IMR-90 (cell line): ENCODE measurements at regions not wholly inside any gene's neighbourhood (a gene's known extent, or its start where the extent isn't known, plus 50 kb on each side); places are given as distances from the start of the nearest gene placed in this dataset.

ENCODE experiments used
- ATAC-seq: fragments of 200-7000 bp; cut with Tn5 transposase; 2 replicates; pipeline ENCODE4 v1.9.1; 2020; ENCODE audit warnings: low read depth, mild to moderate bottlenecking, moderate library complexity
- BruUV-seq: library from RNA; stranded (reverse); fragments of 400-500 nt; replicated peaks from 2 replicates; lab custom pipeline; 2021; lab: Mats Ljungman, UMichigan
- CTCF ChIA-PET: fragments of 300-600 bp; formaldehyde crosslinking; extraction: SDS; loops from one replicate; lab custom pipeline; 2021; ENCODE audit warnings: antibody characterized with exemption; lab: Yijun Ruan, JAX
- POLR2A ChIA-PET: fragments of 300-600 bp; sonication (Branson Sonifier 250); formaldehyde crosslinking; loops from one replicate; lab custom pipeline; 2022; ENCODE audit warnings: antibody characterized with exemption; ENCODE audit not compliant: unreplicated experiment; lab: Charles Lee
- DNase-seq: peaks from one replicate; pipeline ENCODE4 v3.0.0; 2013
- H2AFZ ChIP-seq: replicated peaks from 2 replicates; pipeline ENCODE3; 2013; ENCODE audit warnings: low read length, mild to moderate bottlenecking; ENCODE audit not compliant: poor library complexity
- H2AK5ac ChIP-seq: 2 replicates; pipeline ENCODE4 v1.6.1; 2013; ENCODE audit warnings: low read depth, low read length, inconsistent platforms
- H2AK9ac ChIP-seq: replicated peaks from 2 replicates; pipeline ENCODE3; 2013; ENCODE audit warnings: mild to moderate bottlenecking, low read depth, low read length, moderate library complexity; ENCODE audit not compliant: poor library complexity
- H2BK120ac ChIP-seq: 2 replicates; pipeline ENCODE4 v1.6.1; 2013; ENCODE audit warnings: low read depth, low read length, inconsistent platforms
- H2BK15ac ChIP-seq: 3 replicates; pipeline ENCODE4 v1.6.1; 2013; ENCODE audit warnings: low read depth, low read length, inconsistent platforms
- H2BK20ac ChIP-seq: 2 replicates; pipeline ENCODE4 v1.6.1; 2013; ENCODE audit warnings: low read depth, mild to moderate bottlenecking, inconsistent platforms, low read length, moderate library complexity
- H2BK5ac ChIP-seq: 2 replicates; pipeline ENCODE4 v1.6.1; 2013; ENCODE audit warnings: mild to moderate bottlenecking, low read depth, low read length, inconsistent platforms; ENCODE audit not compliant: poor library complexity, severe bottlenecking
- H3K14ac ChIP-seq: replicated peaks from 2 replicates; pipeline ENCODE4 v1.6.1; 2013; ENCODE audit warnings: low read depth, low read length, inconsistent platforms
- H3K18ac ChIP-seq: 2 replicates; pipeline ENCODE4 v1.6.1; 2013; ENCODE audit warnings: low read depth, low read length, control low read depth
- H3K23ac ChIP-seq: 2 replicates; pipeline ENCODE4 v1.6.1; 2013; ENCODE audit warnings: low read depth, low read length, inconsistent platforms
- H3K27ac ChIP-seq: 2 replicates; pipeline ENCODE4 v1.5.1; 2013; ENCODE audit warnings: mild to moderate bottlenecking, control low read depth, low read length; ENCODE audit not compliant: insufficient read depth
- H3K27me3 ChIP-seq: 2 replicates; pipeline ENCODE4 v1.6.1; 2013; ENCODE audit warnings: low read length; ENCODE audit not compliant: control insufficient read depth, insufficient read depth
- H3K36me3 ChIP-seq: 2 replicates; pipeline ENCODE4 v1.6.1; 2013; ENCODE audit warnings: low read length, mixed read lengths; ENCODE audit not compliant: control insufficient read depth, insufficient read depth
- H3K4ac ChIP-seq: 2 replicates; pipeline ENCODE4 v1.6.1; 2013; ENCODE audit warnings: low read depth, low read length, inconsistent platforms
- H3K4me1 ChIP-seq: 2 replicates; pipeline ENCODE4 v1.6.1; 2013; ENCODE audit warnings: low read length, mixed read lengths; ENCODE audit not compliant: control insufficient read depth, insufficient read depth
- H3K4me2 ChIP-seq: 2 replicates; pipeline ENCODE4 v1.6.1; 2013; ENCODE audit warnings: low read depth, mild to moderate bottlenecking, control low read depth, low read length, moderate library complexity
- H3K4me3 ChIP-seq: 2 replicates; pipeline ENCODE4 v1.5.1; 2013; ENCODE audit warnings: low read depth, mild to moderate bottlenecking, control low read depth, low read length, moderate library complexity; ENCODE audit not compliant: insufficient read depth
- H3K56ac ChIP-seq: 2 replicates; pipeline ENCODE4 v1.6.1; 2013; ENCODE audit warnings: low read length, inconsistent platforms; ENCODE audit not compliant: insufficient read depth; ENCODE audit errors: extremely low read depth
- H3K79me1 ChIP-seq, 2 experiments: 2 replicates each; pipeline ENCODE4 v1.6.1; 2013; ENCODE audit warnings: low read length in 2 of 2, inconsistent platforms in 1 of 2, low read depth in 1 of 2
- H3K9ac ChIP-seq: 2 replicates; pipeline ENCODE4 v1.6.1; 2013; ENCODE audit warnings: low read depth, low read length, control low read depth
- H3K9me1 ChIP-seq: 2 replicates; pipeline ENCODE4 v1.6.1; 2013; ENCODE audit warnings: low read length, inconsistent platforms; ENCODE audit not compliant: insufficient read depth
- H3K9me3 ChIP-seq: 2 replicates; pipeline ENCODE4 v1.6.1; 2013; ENCODE audit warnings: low read length; ENCODE audit not compliant: control insufficient read depth, insufficient read depth
- H4K20me1 ChIP-seq: 2 replicates; pipeline ENCODE4 v1.6.1; 2013; ENCODE audit warnings: low read length, inconsistent platforms; ENCODE audit not compliant: insufficient read depth
- H4K5ac ChIP-seq: 2 replicates; pipeline ENCODE4 v1.6.1; 2013; ENCODE audit warnings: mild to moderate bottlenecking, low read depth, low read length, control low read depth
- H4K8ac ChIP-seq, 2 experiments: 2 replicates each; pipeline ENCODE4 v1.6.1; 2013; ENCODE audit warnings: low read depth in 2 of 2, low read length in 2 of 2, control low read depth in 1 of 2, inconsistent platforms in 1 of 2
- H4K91ac ChIP-seq: 2 replicates; pipeline ENCODE4 v1.6.1; 2013; ENCODE audit warnings: low read depth, low read length, inconsistent platforms; ENCODE audit not compliant: insufficient read depth
- BHLHE40 ChIP-seq: fragments of 150-350 bp; IDR thresholded peaks from 2 replicates; pipeline ENCODE4 v1.6.1; 2016; ENCODE audit warnings: mild to moderate bottlenecking, low read depth, low read length
- CEBPB ChIP-seq: IDR thresholded peaks from 2 replicates; pipeline ENCODE4 v1.6.1; 2012; ENCODE audit warnings: low read depth, low read length, improper control_type of control experiment
- CHD1 ChIP-seq: IDR thresholded peaks from 2 replicates; pipeline ENCODE4 v1.6.1; 2012; ENCODE audit warnings: low read depth, low read length, improper control_type of control experiment
- CTCF ChIP-seq: conservative IDR thresholded peaks from 2 replicates; pipeline ENCODE4 v1.5.1; 2012; ENCODE audit warnings: mild to moderate bottlenecking, low read depth, low read length, improper control_type of control experiment
- ELK1 ChIP-seq: fragments of 150-350 bp; IDR thresholded peaks from 2 replicates; pipeline ENCODE4 v1.6.1; 2016; ENCODE audit warnings: low read depth, mild to moderate bottlenecking, low read length, moderate library complexity, borderline replicate concordance
- FOS ChIP-seq: fragments of 150-350 bp; IDR thresholded peaks from 2 replicates; pipeline ENCODE4 v1.6.1; 2016; ENCODE audit warnings: low read depth, low read length
- MAFK ChIP-seq: IDR thresholded peaks from 2 replicates; pipeline ENCODE4 v1.6.1; 2012; ENCODE audit warnings: low read depth, low read length, improper control_type of control experiment
- MAZ ChIP-seq: IDR thresholded peaks from 2 replicates; pipeline ENCODE4 v1.6.1; 2012; ENCODE audit warnings: low read depth, mild to moderate bottlenecking, low read length, improper control_type of control experiment, moderate library complexity, borderline replicate concordance
- MXI1 ChIP-seq: IDR thresholded peaks from 2 replicates; pipeline ENCODE4 v1.6.1; 2012; ENCODE audit warnings: low read depth, mild to moderate bottlenecking, low read length, moderate library complexity, borderline replicate concordance
- NFE2L2 ChIP-seq: fragments of 150-350 bp; IDR thresholded peaks from 2 replicates; pipeline ENCODE4 v1.6.1; 2016; ENCODE audit warnings: low read depth, mild to moderate bottlenecking, low read length
- POLR2A ChIP-seq: IDR thresholded peaks from 2 replicates; pipeline ENCODE4 v1.6.1; 2012; ENCODE audit warnings: mild to moderate bottlenecking, low read depth, low read length
- RAD21 ChIP-seq: IDR thresholded peaks from 2 replicates; pipeline ENCODE4 v1.6.1; 2012; ENCODE audit warnings: low read length, improper control_type of control experiment
- RCOR1 ChIP-seq: IDR thresholded peaks from 2 replicates; pipeline ENCODE4 v1.6.1; 2012; ENCODE audit warnings: mild to moderate bottlenecking, low read length, improper control_type of control experiment; ENCODE audit not compliant: insufficient replicate concordance
- RFX5 ChIP-seq: IDR thresholded peaks from 2 replicates; pipeline ENCODE4 v1.8.0; 2012; ENCODE audit warnings: low read depth, mild to moderate bottlenecking, low read length, moderate library complexity
- SMC3 ChIP-seq: fragments of 150-350 bp; IDR thresholded peaks from 2 replicates; pipeline ENCODE4 v1.6.1; 2016; ENCODE audit warnings: low read depth, mild to moderate bottlenecking, antibody characterized with exemption, low read length, moderate library complexity
- USF2 ChIP-seq: fragments of 150-350 bp; IDR thresholded peaks from 2 replicates; pipeline ENCODE4 v1.6.1; 2017; ENCODE audit warnings: mild to moderate bottlenecking, antibody characterized with exemption, low read length, low read depth
- WGBS, 2 experiments: methylation state at CpG; one replicate each; pipeline versions ENCODE4 v1.1.5 to v1.1.7; 2013; ENCODE audit warnings: missing lambda C conversion rate in 2 of 2; ENCODE audit not compliant: insufficient read length in 1 of 2; ENCODE audit errors: extremely low coverage in 2 of 2; 5-methylcytosine and 5-hydroxymethylcytosine counted together
- dilution Hi-C: fragments of 300-500 bp; cut with HindIII; formaldehyde crosslinking; loops from one replicate; pipeline ENCODE4 v1.14.3; 2018; ENCODE audit warnings: low sequenced_read_pairs; ENCODE audit not compliant: unreplicated experiment
- in situ Hi-C: fragments of 300-500 bp; cut with MboI; formaldehyde crosslinking; loops from 3 replicates; pipeline ENCODE4 v1.14.3; 2019; ENCODE audit warnings: low sequenced_read_pairs, inconsistent platforms, mixed read lengths
- intact Hi-C: fragments of 100-400 bp; cut with micrococcal nuclease; formaldehyde crosslinking; loops from 2 replicates; pipeline ENCODE4 v1.10.0; 2022

GRCh38 chr1:238360474-238360873 lies 469.8 kb upstream of the ZP4 start:
- BruUV-seq, result no TSS peak
- Histone ChIP-seq H4K20me1 (no peaks in the 10 kb centered on the region), H2BK120ac (no peak overlapping the region), H3K27me3 (no peaks in the 10 kb centered on the region), H2AK5ac (no peak overlapping the region), H2BK15ac (no peak overlapping the region), H3K14ac (no peak overlapping the region), H2BK20ac (no peak overlapping the region), H3K9ac (no peak overlapping the region), H3K18ac (no peak overlapping the region), H4K8ac (no peak overlapping the region), H2BK5ac (no peak overlapping the region), H3K4me2 (no peak overlapping the region), H2AFZ (no peak overlapping the region), H3K27ac (no peak overlapping the region), H3K4ac (no peak overlapping the region), H3K9me1 (no peaks in the 10 kb centered on the region), H2AK9ac (no peak overlapping the region), H3K36me3 (no peaks in the 10 kb centered on the region), H4K5ac (no peak overlapping the region), H3K23ac (no peak overlapping the region), H3K9me3 (no peaks in the 10 kb centered on the region), H4K91ac (no peak overlapping the region), H3K56ac (no peak overlapping the region), H3K79me1 (no peaks in the 10 kb centered on the region), H3K4me3 (no peak overlapping the region), H3K4me1 (no peaks in the 10 kb centered on the region)
- 80% methylated on average over 3 of the region's 7 CpGs; no CpG with 5 or more reads in 1 of the 2 experiments for WGBS, 2 experiments
- ATAC-seq (no peak), DNase-seq (no peak)
- CTCF ChIA-PET, result interaction anchor here (0.8 kb wide), 1 partner anchor 1254 kb away, joined by 4 read pairs; no protein-coding TSS in a partner anchor
- intact Hi-C loops, result no loop called here
- dilution Hi-C loops, result no loop called here
- no peak for TF ChIP-seq RCOR1
- no peak for TF ChIP-seq SMC3
- TF ChIP-seq MAZ, result no peak
- no peak for TF ChIP-seq RFX5
- TF ChIP-seq CHD1, result no peak
- TF ChIP-seq CTCF, result no peak
- TF ChIP-seq MAFK, result no peak
- no peak for TF ChIP-seq MXI1
- no peak for TF ChIP-seq CEBPB
- no peak for TF ChIP-seq NFE2L2
- no peak for TF ChIP-seq POLR2A
- no peak for TF ChIP-seq FOS
- TF ChIP-seq BHLHE40, result no peak
- TF ChIP-seq RAD21, result no peak
- TF ChIP-seq USF2, result no peak
- TF ChIP-seq ELK1, result no peak
- POLR2A ChIA-PET, result no interaction called here
- in situ Hi-C loops, result no loop called here
